ENCODE measurements at regions not wholly inside any gene's neighbourhood (a gene's known extent, or its start where the extent isn't known, plus 50 kb on each side); places are given as distances from the start of the nearest gene placed in this dataset.

- intact Hi-C loops (cut with DNase I): no loop called here
- WGBS, 3 donors: 87 to 96% (median 96%) methylated on average over 3 of the region's 3 CpGs
Measured at GRCh38 chr3:35335703-35336102, 303.6 kb upstream of the ARPP21 start.

GRCh38 chr3:35336601-35337000, 302.7 kb upstream of the ARPP21 start:
- no peaks in the 10 kb centered on the region for H3K36me3 ChIP-seq (ENCODE audit: insufficient read depth in 1 of 2, low read depth in 1 of 2)
- no peak for TF ChIP-seq CTCF (IDR thresholded peaks at IDR 0.05)
- DNase-seq (no peak), ATAC-seq (no peak)
- H3K4me1 ChIP-seq: no peaks in the 10 kb centered on the region
- no peak overlapping the region for H3K4me3 ChIP-seq
- no peaks in the 10 kb centered on the region for H3K9me3 ChIP-seq
- no peaks in the 10 kb centered on the region for H3K27me3 ChIP-seq (ENCODE audit: insufficient read depth in 3 of 3, low read length in 2 of 3)
- intact Hi-C loops (cut with DNase I): no loop called here
- no peak overlapping the region for H3K27ac ChIP-seq

More at GRCh38 chr3:35335703-35336102, 303.6 kb upstream of the ARPP21 start:
- ATAC-seq (no peak), DNase-seq (no peak)
- Histone ChIP-seq H3K4me1 (no peaks in the 10 kb centered on the region), H3K4me3 (no peak overlapping the region), H3K9me3 (no peaks in the 10 kb centered on the region), H3K27me3 (ENCODE audit: insufficient read depth in 3 of 3, low read length in 2 of 3) (no peaks in the 10 kb centered on the region), H3K27ac (no peak overlapping the region), H3K36me3 (ENCODE audit: insufficient read depth in 1 of 2, low read depth in 1 of 2) (no peaks in the 10 kb centered on the region)
- TF ChIP-seq CTCF (IDR thresholded peaks at IDR 0.05): no peak

GRCh38 chr3:35338186-35338585, 301.1 kb upstream of the ARPP21 start:
- H3K36me3 ChIP-seq (ENCODE audit: insufficient read depth in 1 of 2, low read depth in 1 of 2): no peaks in the 10 kb centered on the region
- no peaks in the 10 kb centered on the region for H3K9me3 ChIP-seq
- H3K4me1 ChIP-seq: no peaks in the 10 kb centered on the region
- intact Hi-C loops (cut with DNase I): no loop called here
- no peak for TF ChIP-seq CTCF (IDR thresholded peaks at IDR 0.05)
- DNase-seq: no peak
- WGBS, 3 donors: 34 to 70% (median 47%) methylated on average over 2 of the region's 2 CpGs
- no peaks in the 10 kb centered on the region for H3K27me3 ChIP-seq (ENCODE audit: insufficient read depth in 3 of 3, low read length in 2 of 3)
- H3K27ac ChIP-seq: no peak overlapping the region
- no peak overlapping the region for H3K4me3 ChIP-seq
- no peak for ATAC-seq

GRCh38 chr3:35380196-35380595, 259.1 kb upstream of the ARPP21 start:
- TF ChIP-seq CTCF (IDR thresholded peaks at IDR 0.05): no peak
- H3K36me3 ChIP-seq (ENCODE audit: insufficient read depth in 1 of 2, low read depth in 1 of 2): no peaks in the 10 kb centered on the region
- intact Hi-C loops (cut with DNase I): no loop called here
- no peaks in the 10 kb centered on the region for H3K9me3 ChIP-seq
- ATAC-seq (no peak), DNase-seq (no peak)
- H3K27ac ChIP-seq: no peak overlapping the region
- no peaks in the 10 kb centered on the region for H3K27me3 ChIP-seq (ENCODE audit: insufficient read depth in 3 of 3, low read length in 2 of 3)
- 87 to 94% (median 89%) methylated on average over 1 of the region's 1 CpG for WGBS, 3 donors
- no peak overlapping the region for H3K4me3 ChIP-seq
- no peaks in the 10 kb centered on the region for H3K4me1 ChIP-seq

- WGBS, 3 donors: 61 to 72% (median 63%) methylated on average over 2 of the region's 2 CpGs
- no peaks in the 10 kb centered on the region for H3K4me1 ChIP-seq
- H3K27me3 ChIP-seq (ENCODE audit: insufficient read depth in 3 of 3, low read length in 2 of 3): no peaks in the 10 kb centered on the region
- H3K4me3 ChIP-seq: no peak overlapping the region
- ATAC-seq (no peak), DNase-seq (no peak)
- H3K27ac ChIP-seq: no peak overlapping the region
- H3K9me3 ChIP-seq: no peaks in the 10 kb centered on the region
- no peaks in the 10 kb centered on the region for H3K36me3 ChIP-seq (ENCODE audit: insufficient read depth in 1 of 2, low read depth in 1 of 2)
- TF ChIP-seq CTCF (IDR thresholded peaks at IDR 0.05): no peak
- intact Hi-C loops (cut with DNase I): no loop called here
Measured at GRCh38 chr3:35383216-35383615, 256.1 kb upstream of the ARPP21 start.
